Panc1 (cell line): ENCODE measurements at regions not wholly inside any gene's neighbourhood (a gene's known extent, or its start where the extent isn't known, plus 50 kb on each side); places are given as distances from the start of the nearest gene placed in this dataset.

Experiments
- CTCF ChIP-seq: fragments of 450-650 bp; IDR thresholded peaks from 2 replicates; pipeline ENCODE4 v1.5.1; 2017; ENCODE audit warnings: mild to moderate bottlenecking
- POLR2AphosphoS5 ChIP-seq: IDR thresholded peaks from 2 replicates; pipeline ENCODE4 v1.6.1; 2012; ENCODE audit warnings: mild to moderate bottlenecking, low read depth, low read length, moderate library complexity
- SIN3A ChIP-seq: IDR thresholded peaks from 2 replicates; pipeline ENCODE4 v1.6.1; 2012; ENCODE audit warnings: low read depth, mild to moderate bottlenecking, low read length, moderate library complexity, borderline replicate concordance; ENCODE audit not compliant: insufficient read depth
- TCF7L2 ChIP-seq: IDR thresholded peaks from 2 replicates; pipeline ENCODE4 v1.6.1; 2011; ENCODE audit warnings: mild to moderate bottlenecking, low read depth, low read length, inconsistent platforms
- TF ChIP-seq, protein P1 (sequence below), 2 experiments: IDR thresholded peaks; 2 replicates each; pipeline ENCODE4 v1.6.1; 2011 to 2012; ENCODE audit warnings: low read depth in 2 of 2, control low read depth in 1 of 2, low read length in 1 of 2, mild to moderate bottlenecking in 1 of 2, moderate library complexity in 1 of 2; ENCODE audit not compliant: insufficient read depth in 1 of 2

DNA sequence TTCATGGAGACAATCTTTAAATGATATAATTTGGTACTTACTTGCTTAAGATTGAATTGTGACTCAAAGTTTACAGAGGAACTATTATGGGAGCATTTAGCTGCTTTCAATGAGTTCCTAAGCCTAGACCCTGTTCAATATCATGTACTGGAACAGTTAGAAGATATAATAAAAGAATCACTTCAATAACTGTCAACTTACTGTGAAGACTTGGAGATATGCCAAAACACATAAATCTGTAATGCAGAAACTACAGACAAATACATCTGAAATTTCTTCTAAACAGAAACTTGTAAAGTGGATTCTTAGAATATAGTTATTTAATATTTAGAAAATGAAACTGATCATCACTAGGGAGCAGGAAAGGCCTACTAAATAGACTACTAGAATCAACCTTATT, 259.3 kb downstream of the HLX start:
- no peak for TF ChIP-seq CTCF
- TF ChIP-seq POLR2AphosphoS5 = no peak
- no peak for TF ChIP-seq SIN3A
- TF ChIP-seq, protein P1, sequence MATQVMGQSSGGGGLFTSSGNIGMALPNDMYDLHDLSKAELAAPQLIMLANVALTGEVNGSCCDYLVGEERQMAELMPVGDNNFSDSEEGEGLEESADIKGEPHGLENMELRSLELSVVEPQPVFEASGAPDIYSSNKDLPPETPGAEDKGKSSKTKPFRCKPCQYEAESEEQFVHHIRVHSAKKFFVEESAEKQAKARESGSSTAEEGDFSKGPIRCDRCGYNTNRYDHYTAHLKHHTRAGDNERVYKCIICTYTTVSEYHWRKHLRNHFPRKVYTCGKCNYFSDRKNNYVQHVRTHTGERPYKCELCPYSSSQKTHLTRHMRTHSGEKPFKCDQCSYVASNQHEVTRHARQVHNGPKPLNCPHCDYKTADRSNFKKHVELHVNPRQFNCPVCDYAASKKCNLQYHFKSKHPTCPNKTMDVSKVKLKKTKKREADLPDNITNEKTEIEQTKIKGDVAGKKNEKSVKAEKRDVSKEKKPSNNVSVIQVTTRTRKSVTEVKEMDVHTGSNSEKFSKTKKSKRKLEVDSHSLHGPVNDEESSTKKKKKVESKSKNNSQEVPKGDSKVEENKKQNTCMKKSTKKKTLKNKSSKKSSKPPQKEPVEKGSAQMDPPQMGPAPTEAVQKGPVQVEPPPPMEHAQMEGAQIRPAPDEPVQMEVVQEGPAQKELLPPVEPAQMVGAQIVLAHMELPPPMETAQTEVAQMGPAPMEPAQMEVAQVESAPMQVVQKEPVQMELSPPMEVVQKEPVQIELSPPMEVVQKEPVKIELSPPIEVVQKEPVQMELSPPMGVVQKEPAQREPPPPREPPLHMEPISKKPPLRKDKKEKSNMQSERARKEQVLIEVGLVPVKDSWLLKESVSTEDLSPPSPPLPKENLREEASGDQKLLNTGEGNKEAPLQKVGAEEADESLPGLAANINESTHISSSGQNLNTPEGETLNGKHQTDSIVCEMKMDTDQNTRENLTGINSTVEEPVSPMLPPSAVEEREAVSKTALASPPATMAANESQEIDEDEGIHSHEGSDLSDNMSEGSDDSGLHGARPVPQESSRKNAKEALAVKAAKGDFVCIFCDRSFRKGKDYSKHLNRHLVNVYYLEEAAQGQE (IDR thresholded peaks at IDR 0.05; ENCODE audit: insufficient read depth in 1 of 2, low read depth in 2 of 2, low read length in 1 of 2) = no peak
- TF ChIP-seq TCF7L2 = no peak
